ENCODE measurements at regions not wholly inside any gene's neighbourhood (a gene's known extent, or its start where the extent isn't known, plus 50 kb on each side); places are given as distances from the start of the nearest gene placed in this dataset.

DNA sequence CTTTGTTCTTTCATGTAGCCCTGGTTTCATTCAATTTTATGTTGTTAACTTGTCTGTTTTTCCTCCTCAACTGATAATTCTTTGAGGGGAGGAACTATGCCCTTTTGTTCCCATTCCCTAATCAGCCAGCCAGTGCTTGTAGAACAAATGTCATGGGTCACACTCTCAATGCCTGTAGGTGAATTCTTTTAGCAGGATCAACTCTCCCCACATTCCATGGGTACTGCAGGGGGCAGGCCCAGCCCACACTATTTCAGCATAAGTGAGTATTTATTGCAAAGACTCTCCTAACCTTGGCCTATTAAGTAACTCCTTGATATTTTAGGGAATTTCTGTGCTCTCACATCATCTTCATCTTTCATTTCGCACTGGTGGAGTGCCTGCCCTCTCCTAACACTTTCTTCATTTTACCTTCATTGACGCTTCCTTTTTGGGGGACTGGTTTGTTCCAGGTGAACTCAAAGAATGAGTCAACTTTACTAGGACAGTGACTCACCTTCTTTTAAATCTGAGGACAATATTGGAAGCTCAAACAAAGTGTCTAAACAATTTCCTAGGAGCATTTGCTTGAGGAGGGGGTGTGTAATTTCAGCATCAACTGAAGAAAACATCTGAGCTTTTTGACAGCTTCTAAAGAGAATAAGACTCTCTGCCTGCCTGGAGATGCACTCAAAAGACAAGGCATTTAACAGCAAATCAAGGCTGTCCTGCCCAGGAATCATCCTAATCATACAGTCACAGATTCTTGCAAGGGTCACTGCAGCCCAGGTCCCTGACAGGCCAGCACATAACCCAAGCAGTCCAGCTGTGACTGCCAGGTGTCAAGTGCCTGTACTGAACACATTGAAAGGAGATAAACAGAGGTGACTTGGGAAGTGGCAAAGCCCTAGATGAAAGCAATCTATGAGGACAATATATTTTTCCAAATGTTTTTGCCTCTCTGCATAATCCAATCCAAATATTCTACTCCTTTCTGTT, 208.8 kb upstream of the ADRA1D start:
- Histone ChIP-seq H3K4ac (ENCODE audit: low read depth, low read length) (no peak overlapping the region), H2AFZ (ENCODE audit: low read length) (no peak overlapping the region), H2BK5ac (ENCODE audit: insufficient read length, low read length) (no peak overlapping the region), H3K79me1 (ENCODE audit: insufficient read depth, low read depth, low read length, poor library complexity, severe bottlenecking) (no peaks in the 10 kb centered on the region), H3K27me3 (ENCODE audit: insufficient read depth, low read length) (no peaks in the 10 kb centered on the region), H4K20me1 (ENCODE audit: control insufficient read depth, insufficient read depth, insufficient read length) (no peaks in the 10 kb centered on the region), H2BK15ac (ENCODE audit: low read depth, low read length) (no peak overlapping the region), H3K14ac (ENCODE audit: insufficient read depth, low read length) (no peak overlapping the region), H3K9ac (ENCODE audit: extremely low read depth, insufficient read length, low read length) (no peak overlapping the region), H3T11ph (ENCODE audit: low read length) (no peak overlapping the region), H3K9me3 (ENCODE audit: control insufficient read depth, low read depth, low read length) (no peaks in the 10 kb centered on the region), H3K23me2 (ENCODE audit: insufficient read length, low read depth, low read length, poor library complexity, severe bottlenecking) (no peaks in the 10 kb centered on the region), H2BK12ac (ENCODE audit: insufficient read length, low read depth, low read length) (no peak overlapping the region), H3K18ac (ENCODE audit: insufficient read length, low read depth, low read length) (no peak overlapping the region), H4K5ac (ENCODE audit: insufficient read length, low read depth, low read length) (no peak overlapping the region), H3K4me2 (ENCODE audit: insufficient read depth, insufficient read length, low read length) (no peak overlapping the region), H2AK5ac (ENCODE audit: insufficient read length, low read length) (no peak overlapping the region), H3K56ac (ENCODE audit: insufficient read length, low read depth, low read length) (no peak overlapping the region), H4K8ac (replicated peaks; ENCODE audit: insufficient read length, low read depth, low read length) (no peak overlapping the region), H4K91ac (ENCODE audit: insufficient read length, low read depth, low read length) (no peak overlapping the region), H2BK20ac (ENCODE audit: low read depth, low read length, poor library complexity, severe bottlenecking) (no peak overlapping the region), H2BK120ac (ENCODE audit: low read depth, low read length, poor library complexity, severe bottlenecking) (no peak overlapping the region), H3K23ac (ENCODE audit: insufficient read length, low read depth, low read length) (no peak overlapping the region), H3K79me2 (ENCODE audit: insufficient read depth, low read length) (no peaks in the 10 kb centered on the region), H3K4me1 (ENCODE audit: insufficient read depth, low read length) (peaks cover 5% of the 10 kb centered on the region; the same call in 1 of the 2 replicates), H3K27ac (ENCODE audit: insufficient read length, low read depth, low read length) (no peak overlapping the region)
- no peak overlapping the region for H3K4me3 Mint-ChIP-seq
- DNase-seq: no peak
- peaks cover 24 to 35% of the 10 kb centered on the region in 2 experiments for H3K4me1 Mint-ChIP-seq
- peaks cover 0 to 17% (median 3%) of the 10 kb centered on the region in 3 experiments; a peak in 5 of 7 replicates for H3K36me3 Mint-ChIP-seq (ENCODE audit: insufficient read depth in 1 of 3, low read depth in 3 of 3)
- WGBS (ENCODE audit: extremely low coverage, insufficient read length, low lambda C conversion rate): no CpG with 5 or more reads among the region's 2 CpGs
- peaks cover 8 to 11% of the 10 kb centered on the region in 2 experiments; a peak in 3 of 5 replicates for H3K9me3 Mint-ChIP-seq
- no peaks in the 10 kb centered on the region for H3K27me3 Mint-ChIP-seq (ENCODE audit: low read depth)
- H3K27ac Mint-ChIP-seq: peak overlapping the region in 2 of 3 experiments; percentile 0 to 12; a peak in 3 of 7 replicates
- TF ChIP-seq, protein P1, sequence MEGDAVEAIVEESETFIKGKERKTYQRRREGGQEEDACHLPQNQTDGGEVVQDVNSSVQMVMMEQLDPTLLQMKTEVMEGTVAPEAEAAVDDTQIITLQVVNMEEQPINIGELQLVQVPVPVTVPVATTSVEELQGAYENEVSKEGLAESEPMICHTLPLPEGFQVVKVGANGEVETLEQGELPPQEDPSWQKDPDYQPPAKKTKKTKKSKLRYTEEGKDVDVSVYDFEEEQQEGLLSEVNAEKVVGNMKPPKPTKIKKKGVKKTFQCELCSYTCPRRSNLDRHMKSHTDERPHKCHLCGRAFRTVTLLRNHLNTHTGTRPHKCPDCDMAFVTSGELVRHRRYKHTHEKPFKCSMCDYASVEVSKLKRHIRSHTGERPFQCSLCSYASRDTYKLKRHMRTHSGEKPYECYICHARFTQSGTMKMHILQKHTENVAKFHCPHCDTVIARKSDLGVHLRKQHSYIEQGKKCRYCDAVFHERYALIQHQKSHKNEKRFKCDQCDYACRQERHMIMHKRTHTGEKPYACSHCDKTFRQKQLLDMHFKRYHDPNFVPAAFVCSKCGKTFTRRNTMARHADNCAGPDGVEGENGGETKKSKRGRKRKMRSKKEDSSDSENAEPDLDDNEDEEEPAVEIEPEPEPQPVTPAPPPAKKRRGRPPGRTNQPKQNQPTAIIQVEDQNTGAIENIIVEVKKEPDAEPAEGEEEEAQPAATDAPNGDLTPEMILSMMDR (conservative IDR thresholded peaks at IDR 0.05): no peak

All from H9 (cell line).